ENCODE measurements at regions not wholly inside any gene's neighbourhood (a gene's known extent, or its start where the extent isn't known, plus 50 kb on each side); places are given as distances from the start of the nearest gene placed in this dataset.

GRCh38 chr3:83946554-83946953 is 1012.2 kb upstream of the CADM2 start:
- Histone ChIP-seq H3K9me3 (ENCODE audit: insufficient read depth, low read depth, low read length) (no peaks in the 10 kb centered on the region), H3K4me3 (ENCODE audit: low read length, poor library complexity, severe bottlenecking) (no peak overlapping the region), H3K4me2 (ENCODE audit: low read depth, low read length, poor library complexity, severe bottlenecking) (no peak overlapping the region), H2AFZ (ENCODE audit: low read length) (no peak overlapping the region), H3F3A (ENCODE audit: low read depth) (no peaks in the 10 kb centered on the region), H3K9ac (ENCODE audit: low read depth, low read length, poor library complexity, severe bottlenecking) (no peak overlapping the region), H3K4me1 (ENCODE audit: insufficient read depth, low read length, poor library complexity, severe bottlenecking) (no peaks in the 10 kb centered on the region), H4K20me1 (ENCODE audit: insufficient read depth, low read length, poor library complexity, severe bottlenecking) (no peaks in the 10 kb centered on the region), H3K27me3 (ENCODE audit: insufficient read depth, low read length, poor library complexity, severe bottlenecking) (no peaks in the 10 kb centered on the region), H3K79me2 (ENCODE audit: insufficient read depth, low read length) (no peaks in the 10 kb centered on the region), H3K36me3 (ENCODE audit: insufficient read depth, low read length) (no peaks in the 10 kb centered on the region), H3K9me2 (replicated peaks; ENCODE audit: low read depth, low read length) (no peaks in the 10 kb centered on the region)
- TF ChIP-seq EZH2phosphoT487 (IDR thresholded peaks at IDR 0.05; ENCODE audit: borderline replicate concordance) (no peak), CTCF (conservative IDR thresholded peaks at IDR 0.05; ENCODE audit: low read length) (no peak)

GRCh38 chr3:83948771-83949170 is 1010.0 kb upstream of the CADM2 start:
- Histone ChIP-seq H4K20me1 (ENCODE audit: insufficient read depth, low read length, poor library complexity, severe bottlenecking) (no peaks in the 10 kb centered on the region), H2AFZ (ENCODE audit: low read length) (no peak overlapping the region), H3K79me2 (ENCODE audit: insufficient read depth, low read length) (no peaks in the 10 kb centered on the region), H3K4me2 (ENCODE audit: low read depth, low read length, poor library complexity, severe bottlenecking) (no peak overlapping the region), H3K9ac (ENCODE audit: low read depth, low read length, poor library complexity, severe bottlenecking) (no peak overlapping the region), H3K4me3 (ENCODE audit: low read length, poor library complexity, severe bottlenecking) (no peak overlapping the region), H3K9me2 (replicated peaks; ENCODE audit: low read depth, low read length) (no peaks in the 10 kb centered on the region), H3F3A (ENCODE audit: low read depth) (no peaks in the 10 kb centered on the region), H3K36me3 (ENCODE audit: insufficient read depth, low read length) (no peaks in the 10 kb centered on the region), H3K9me3 (ENCODE audit: insufficient read depth, low read depth, low read length) (no peaks in the 10 kb centered on the region), H3K4me1 (ENCODE audit: insufficient read depth, low read length, poor library complexity, severe bottlenecking) (no peaks in the 10 kb centered on the region), H3K27me3 (ENCODE audit: insufficient read depth, low read length, poor library complexity, severe bottlenecking) (no peaks in the 10 kb centered on the region)
- TF ChIP-seq EZH2phosphoT487 (IDR thresholded peaks at IDR 0.05; ENCODE audit: borderline replicate concordance) = no peak
- no peak for TF ChIP-seq CTCF (conservative IDR thresholded peaks at IDR 0.05; ENCODE audit: low read length)

GRCh38 chr3:83953417-83954089 is 1005.2 kb upstream of the CADM2 start:
- no peaks in the 10 kb centered on the region for H3F3A ChIP-seq (ENCODE audit: low read depth)
- no peaks in the 10 kb centered on the region for H3K9me3 ChIP-seq (ENCODE audit: insufficient read depth, low read depth, low read length)
- TF ChIP-seq CTCF (conservative IDR thresholded peaks at IDR 0.05; ENCODE audit: low read length) = no peak
- TF ChIP-seq EZH2phosphoT487 (IDR thresholded peaks at IDR 0.05; ENCODE audit: borderline replicate concordance) = no peak
- no peaks in the 10 kb centered on the region for H3K79me2 ChIP-seq (ENCODE audit: insufficient read depth, low read length)
- no peaks in the 10 kb centered on the region for H4K20me1 ChIP-seq (ENCODE audit: insufficient read depth, low read length, poor library complexity, severe bottlenecking)
- no peak overlapping the region for H3K4me2 ChIP-seq (ENCODE audit: low read depth, low read length, poor library complexity, severe bottlenecking)
- no peak overlapping the region for H3K4me3 ChIP-seq (ENCODE audit: low read length, poor library complexity, severe bottlenecking)
- no peak overlapping the region for H2AFZ ChIP-seq (ENCODE audit: low read length)
- no peaks in the 10 kb centered on the region for H3K9me2 ChIP-seq (replicated peaks; ENCODE audit: low read depth, low read length)
- H3K27me3 ChIP-seq (ENCODE audit: insufficient read depth, low read length, poor library complexity, severe bottlenecking) = peaks cover 5% of the 10 kb centered on the region
- H3K9ac ChIP-seq (ENCODE audit: low read depth, low read length, poor library complexity, severe bottlenecking) = no peak overlapping the region
- H3K36me3 ChIP-seq (ENCODE audit: insufficient read depth, low read length) = no peaks in the 10 kb centered on the region
- no peaks in the 10 kb centered on the region for H3K4me1 ChIP-seq (ENCODE audit: insufficient read depth, low read length, poor library complexity, severe bottlenecking)
